ENCODE measurements at regions not wholly inside any gene's neighbourhood (a gene's known extent, or its start where the extent isn't known, plus 50 kb on each side); places are given as distances from the start of the nearest gene placed in this dataset.

DNA sequence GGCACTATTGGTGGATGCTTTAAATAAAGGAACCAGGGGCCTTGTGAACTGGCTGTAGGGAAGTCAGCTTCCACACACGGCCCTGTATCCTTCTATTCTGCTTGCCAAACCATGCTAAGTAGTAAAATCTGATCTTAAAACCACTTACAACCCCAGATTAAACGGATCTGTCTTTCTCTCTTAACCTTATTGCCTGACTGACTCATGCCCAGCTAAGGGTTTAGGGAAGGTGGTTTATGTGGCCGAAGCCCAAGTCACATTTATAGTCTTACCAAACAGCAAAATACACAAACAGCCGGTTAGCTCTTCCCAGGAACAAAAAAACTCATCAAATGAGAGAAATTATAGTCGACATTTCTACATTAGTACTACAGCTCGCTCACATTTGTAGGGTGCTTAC, 988.4 kb upstream of the TENM3 start:
- no peak overlapping the region for H3K4me3 Mint-ChIP-seq (ENCODE audit: unreplicated experiment)
- no peaks in the 10 kb centered on the region for H3K27me3 Mint-ChIP-seq (ENCODE audit: unreplicated experiment)
- no peaks in the 10 kb centered on the region for H3K36me3 Mint-ChIP-seq (ENCODE audit: low read depth, unreplicated experiment)
- no peak for DNase-seq (ENCODE audit: low spot score)
- no peaks in the 10 kb centered on the region for H3K9me3 Mint-ChIP-seq (ENCODE audit: unreplicated experiment)
- no peak for TF ChIP-seq CTCF (IDR thresholded peaks at IDR 0.05; ENCODE audit: unreplicated experiment)
- H3K4me1 Mint-ChIP-seq (ENCODE audit: unreplicated experiment) = peaks cover 8% of the 10 kb centered on the region
- no peak overlapping the region for H3K27ac Mint-ChIP-seq (ENCODE audit: unreplicated experiment)

- Mint-ChIP-seq H3K27me3 (ENCODE audit: unreplicated experiment) (no peaks in the 10 kb centered on the region), H3K36me3 (ENCODE audit: low read depth, unreplicated experiment) (no peaks in the 10 kb centered on the region), H3K9me3 (ENCODE audit: unreplicated experiment) (no peaks in the 10 kb centered on the region), H3K4me3 (ENCODE audit: unreplicated experiment) (no peak overlapping the region), H3K27ac (ENCODE audit: unreplicated experiment) (no peak overlapping the region), H3K4me1 (ENCODE audit: unreplicated experiment) (peaks cover 21% of the 10 kb centered on the region)
- DNase-seq (ENCODE audit: low spot score) = no peak
- no peak for TF ChIP-seq CTCF (IDR thresholded peaks at IDR 0.05; ENCODE audit: unreplicated experiment)
These were observed 984.6 kb upstream of the TENM3 start for GRCh38 chr4:181258569-181258968.

DNA sequence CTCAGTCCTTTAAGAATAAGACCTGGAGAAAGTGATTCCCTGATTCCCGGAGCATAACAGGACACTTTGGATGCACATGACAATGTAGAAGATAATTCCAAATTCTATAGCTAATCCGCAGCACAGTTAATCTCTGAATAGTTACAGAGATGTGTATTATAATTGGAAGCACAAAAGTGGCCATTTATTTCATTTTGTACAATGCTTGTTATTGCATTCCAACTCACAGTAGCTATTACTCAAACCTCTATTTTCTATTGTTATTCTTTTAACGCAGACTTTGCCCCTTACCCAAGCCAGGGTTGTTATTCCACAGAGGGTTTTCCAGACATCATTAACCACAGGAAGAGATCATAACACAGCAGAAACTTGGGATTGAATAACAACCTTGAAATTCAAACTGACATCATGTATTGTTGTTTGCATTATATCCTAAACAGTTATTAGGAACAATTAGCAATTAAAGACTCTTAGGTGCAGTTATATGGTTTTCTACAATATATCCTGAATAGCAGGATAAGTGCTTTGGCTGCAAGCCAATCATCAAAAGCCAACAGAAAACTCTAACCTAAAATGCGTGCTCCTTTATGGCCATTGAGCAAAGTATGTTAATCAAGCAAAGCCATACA, 984.0 kb upstream of the TENM3 start:
- no peak overlapping the region for H3K4me3 Mint-ChIP-seq (ENCODE audit: unreplicated experiment)
- H3K9me3 Mint-ChIP-seq (ENCODE audit: unreplicated experiment) = no peaks in the 10 kb centered on the region
- peaks cover 26% of the 10 kb centered on the region for H3K4me1 Mint-ChIP-seq (ENCODE audit: unreplicated experiment)
- no peak overlapping the region for H3K27ac Mint-ChIP-seq (ENCODE audit: unreplicated experiment)
- DNase-seq (ENCODE audit: low spot score) = no peak
- H3K36me3 Mint-ChIP-seq (ENCODE audit: low read depth, unreplicated experiment) = no peaks in the 10 kb centered on the region
- no peaks in the 10 kb centered on the region for H3K27me3 Mint-ChIP-seq (ENCODE audit: unreplicated experiment)
- TF ChIP-seq CTCF (IDR thresholded peaks at IDR 0.05; ENCODE audit: unreplicated experiment) = no peak

DNA sequence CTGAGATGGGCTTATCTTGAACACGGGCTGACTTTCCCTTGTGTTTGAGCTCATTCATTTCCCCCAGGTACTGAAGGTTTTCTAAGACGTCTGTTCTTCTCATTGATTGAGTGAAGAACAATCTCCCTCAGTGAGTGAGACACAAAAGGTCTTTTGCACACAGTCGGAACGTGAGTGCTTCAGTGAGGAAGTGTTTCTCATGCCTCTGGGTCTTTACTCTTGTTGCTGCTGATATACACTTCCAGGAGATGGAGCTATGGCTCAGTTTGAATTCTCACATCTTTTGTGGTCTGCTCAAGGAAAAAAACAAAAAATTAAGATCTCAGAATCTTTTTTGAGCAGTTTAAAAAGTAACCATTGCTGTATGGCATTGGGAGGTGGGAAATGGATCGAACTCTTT, 981.9 kb upstream of the TENM3 start:
- Mint-ChIP-seq H3K27ac (ENCODE audit: unreplicated experiment) (no peak overlapping the region), H3K27me3 (ENCODE audit: unreplicated experiment) (no peaks in the 10 kb centered on the region), H3K4me1 (ENCODE audit: unreplicated experiment) (peaks cover 36% of the 10 kb centered on the region), H3K4me3 (ENCODE audit: unreplicated experiment) (no peak overlapping the region), H3K36me3 (ENCODE audit: low read depth, unreplicated experiment) (no peaks in the 10 kb centered on the region), H3K9me3 (ENCODE audit: unreplicated experiment) (no peaks in the 10 kb centered on the region)
- DNase-seq (ENCODE audit: low spot score) = peak; percentile 18
- TF ChIP-seq CTCF (IDR thresholded peaks at IDR 0.05; ENCODE audit: unreplicated experiment) = no peak

DNA sequence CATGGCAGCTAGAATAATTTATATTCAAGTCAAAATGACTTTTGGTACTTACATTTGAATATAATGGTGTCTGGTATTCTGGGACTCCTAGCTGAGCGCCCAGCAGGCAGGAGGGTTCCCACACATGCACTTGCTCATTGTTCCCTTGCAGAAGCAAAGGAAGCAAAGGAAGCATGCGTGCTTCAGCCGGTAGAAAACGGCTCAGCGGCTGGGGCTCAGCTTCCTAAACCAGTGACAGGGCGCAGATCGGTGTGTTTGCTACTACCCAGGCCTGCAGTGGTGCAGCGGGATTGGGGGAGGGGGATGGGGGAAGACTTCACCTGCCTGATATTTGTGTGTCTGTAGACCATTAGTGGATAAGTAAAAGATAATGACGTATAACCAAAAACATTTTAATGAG, 978.3 kb upstream of the TENM3 start:
- Mint-ChIP-seq H3K27me3 (ENCODE audit: unreplicated experiment) (no peaks in the 10 kb centered on the region), H3K4me1 (ENCODE audit: unreplicated experiment) (peaks cover 28% of the 10 kb centered on the region), H3K27ac (ENCODE audit: unreplicated experiment) (peak overlapping the region; percentile 22), H3K36me3 (ENCODE audit: low read depth, unreplicated experiment) (no peaks in the 10 kb centered on the region), H3K4me3 (ENCODE audit: unreplicated experiment) (no peak overlapping the region), H3K9me3 (ENCODE audit: unreplicated experiment) (no peaks in the 10 kb centered on the region)
- no peak for TF ChIP-seq CTCF (IDR thresholded peaks at IDR 0.05; ENCODE audit: unreplicated experiment)
- peak; percentile 43 for DNase-seq (ENCODE audit: low spot score)

Measured in endothelial cell (in vitro differentiated cells).